ENCODE measurements at regions not wholly inside any gene's neighbourhood (a gene's known extent, or its start where the extent isn't known, plus 50 kb on each side); places are given as distances from the start of the nearest gene placed in this dataset.
"Not testable (repeated sequence)": the region's sequence is repeated elsewhere in the genome, so short reads cannot be mapped to it uniquely, and the experiment has no call there.

DNA sequence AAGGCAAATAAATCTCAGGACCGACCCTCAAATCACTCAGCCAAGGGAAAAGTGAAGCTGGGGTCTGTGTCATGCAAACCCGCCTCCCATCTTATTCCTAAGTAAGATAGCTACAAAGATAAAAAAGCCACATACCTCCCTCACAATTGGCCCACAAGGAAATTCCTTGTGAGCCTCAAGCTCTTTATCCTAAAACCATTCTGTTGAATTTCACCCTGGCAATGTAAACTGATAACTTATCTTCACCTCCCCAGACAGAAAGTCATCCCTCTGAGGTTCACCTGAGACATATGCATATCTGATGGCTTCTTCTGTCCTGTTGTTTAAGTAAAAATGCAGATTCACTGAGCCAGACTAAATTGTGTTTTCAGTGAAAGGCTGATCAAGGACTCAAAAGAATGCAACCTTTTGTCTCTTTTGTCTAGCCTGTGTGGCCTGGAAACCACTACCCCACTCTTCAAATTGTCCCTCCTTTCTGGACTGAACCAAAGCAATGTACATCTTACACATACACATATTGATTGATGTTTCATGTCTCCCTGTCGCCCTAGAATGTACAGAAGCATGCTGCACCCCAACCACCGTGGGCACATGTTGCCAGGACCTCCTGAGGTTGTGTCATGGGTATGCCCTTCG, 91.3 kb downstream of the MFAP3L start:
- no peak for DNase-seq (ENCODE audit: low read depth)

DNA sequence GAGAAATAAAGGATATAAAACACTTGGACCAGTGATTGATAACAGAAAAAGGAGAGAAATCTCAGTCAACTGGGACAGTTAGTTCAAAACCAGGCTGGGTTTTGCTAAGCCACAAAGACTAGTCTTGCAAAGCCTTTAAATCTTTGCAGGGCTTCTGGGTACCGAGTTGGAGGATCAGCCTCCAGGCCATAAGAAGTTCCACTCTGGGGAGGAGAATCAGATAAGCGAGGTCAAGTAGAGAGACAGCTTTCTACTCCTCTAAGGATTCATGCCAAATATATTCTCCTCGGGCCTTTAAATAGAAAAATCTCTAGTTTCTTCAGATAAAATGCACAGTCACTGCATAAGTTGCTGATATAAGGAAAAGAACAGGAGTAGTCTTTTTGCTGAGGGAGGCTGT, 92.7 kb downstream of the MFAP3L start:
- no peak for DNase-seq (ENCODE audit: low read depth)

DNA sequence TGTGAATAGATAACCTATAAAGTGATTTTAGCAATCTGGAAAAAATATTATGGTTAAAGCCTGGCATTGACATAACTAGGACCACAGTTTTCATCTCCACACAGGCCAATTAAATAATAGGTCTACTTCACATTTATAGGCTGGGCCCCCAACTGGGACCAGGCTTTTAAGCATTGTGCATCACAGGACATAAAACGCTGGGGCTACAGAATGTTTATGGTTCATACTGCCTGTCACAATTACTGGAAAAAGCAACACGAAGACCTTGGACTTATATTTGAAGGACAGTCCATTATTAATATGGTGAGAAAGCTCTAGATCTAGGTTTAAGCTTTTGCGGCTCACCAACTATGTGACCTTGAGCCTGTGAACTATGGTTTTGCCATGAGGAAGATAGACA, 94.2 kb downstream of the MFAP3L start:
- no peak for DNase-seq (ENCODE audit: low read depth)

DNA sequence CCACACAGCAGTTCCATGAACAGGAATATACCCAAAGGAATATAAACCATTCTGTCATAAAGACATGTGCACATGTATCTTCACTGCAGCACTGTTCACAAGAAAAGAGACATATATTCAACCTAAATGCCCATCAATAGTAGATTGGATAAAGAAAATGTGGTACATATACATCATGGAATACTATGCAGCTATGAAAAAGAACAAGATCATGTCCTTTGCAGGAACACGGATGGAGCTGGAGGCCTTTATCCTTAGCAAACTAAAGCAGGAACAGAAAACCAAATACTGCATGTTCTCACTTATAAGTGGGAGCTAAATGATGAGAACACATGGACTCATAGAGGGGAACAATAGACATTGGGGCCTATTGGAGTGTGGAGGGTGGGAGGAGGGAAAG, 95.4 kb downstream of the MFAP3L start:
- not testable (repeated sequence) for DNase-seq (ENCODE audit: low read depth)

DNA sequence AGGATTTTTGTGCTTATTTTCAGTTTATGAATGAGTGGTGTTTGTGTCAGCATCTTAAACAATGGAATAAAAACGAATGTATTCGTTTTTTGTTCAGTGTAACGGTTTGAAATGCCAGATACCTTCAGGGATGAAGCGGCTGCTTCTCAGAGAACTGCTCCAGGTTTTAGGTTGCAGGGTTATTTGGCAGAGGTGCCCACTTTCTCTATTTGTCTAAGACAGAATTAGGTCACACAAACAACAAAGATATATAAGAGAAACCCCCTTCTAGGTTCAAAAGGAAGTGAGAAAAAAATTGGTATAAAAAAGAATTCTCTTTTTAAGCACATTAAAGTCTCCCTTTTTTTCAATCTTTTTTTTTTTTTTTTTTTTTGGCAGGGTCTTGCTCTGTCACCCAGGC, 98.9 kb downstream of the MFAP3L start:
- DNase-seq (ENCODE audit: low read depth) = no peak

DNA sequence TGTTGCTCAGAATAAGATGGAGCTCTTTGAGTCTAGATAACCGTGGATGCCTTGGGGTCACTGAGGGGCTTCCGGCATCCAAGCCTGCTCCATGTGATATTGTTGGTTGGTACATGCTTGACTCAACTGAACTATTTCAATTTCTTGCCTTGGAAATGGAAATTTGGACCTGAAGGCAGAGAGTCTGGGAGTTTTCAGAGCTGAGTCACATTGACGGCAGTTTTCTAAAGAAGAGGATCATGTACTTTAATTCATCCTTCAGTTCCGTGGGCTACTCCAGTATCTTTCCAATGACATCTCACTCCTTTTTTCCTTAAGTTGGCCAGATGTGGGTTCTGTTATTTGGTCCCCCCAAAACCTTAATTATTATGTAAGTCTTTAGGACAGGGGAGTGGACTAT, 100.5 kb downstream of the MFAP3L start:
- no peak for DNase-seq (ENCODE audit: low read depth)

DNA sequence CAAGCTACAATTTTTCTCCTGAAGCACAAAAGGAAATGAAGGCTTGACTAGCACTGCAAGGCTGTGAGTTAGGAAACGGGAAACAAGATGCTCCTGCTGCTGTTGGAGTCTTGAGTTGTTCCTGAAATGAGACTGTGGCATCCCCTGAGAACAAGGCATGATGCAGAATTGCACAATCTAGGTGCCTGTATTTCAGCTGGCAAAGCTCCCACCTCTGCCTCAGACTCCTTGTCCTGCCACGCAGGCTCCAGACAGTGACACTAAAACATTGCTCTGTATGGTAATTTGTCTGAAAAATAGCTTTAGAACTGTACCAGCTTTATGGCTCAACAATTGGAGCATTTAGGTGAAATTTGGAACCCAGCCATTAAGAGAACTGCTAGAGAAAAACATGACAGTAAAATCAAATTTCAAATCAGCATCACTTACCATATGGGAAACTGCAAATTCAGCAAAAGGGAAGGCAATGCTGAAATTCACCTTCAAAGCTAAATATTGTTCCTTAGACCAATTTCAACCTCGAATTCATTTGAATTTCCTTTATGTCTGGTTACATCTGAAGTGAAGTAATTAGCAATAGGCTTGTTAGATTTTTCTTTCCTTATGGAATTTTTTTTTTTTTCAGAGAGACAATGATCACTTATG, 103.4 kb downstream of the MFAP3L start:
- DNase-seq (ENCODE audit: low read depth) = no peak

DNA sequence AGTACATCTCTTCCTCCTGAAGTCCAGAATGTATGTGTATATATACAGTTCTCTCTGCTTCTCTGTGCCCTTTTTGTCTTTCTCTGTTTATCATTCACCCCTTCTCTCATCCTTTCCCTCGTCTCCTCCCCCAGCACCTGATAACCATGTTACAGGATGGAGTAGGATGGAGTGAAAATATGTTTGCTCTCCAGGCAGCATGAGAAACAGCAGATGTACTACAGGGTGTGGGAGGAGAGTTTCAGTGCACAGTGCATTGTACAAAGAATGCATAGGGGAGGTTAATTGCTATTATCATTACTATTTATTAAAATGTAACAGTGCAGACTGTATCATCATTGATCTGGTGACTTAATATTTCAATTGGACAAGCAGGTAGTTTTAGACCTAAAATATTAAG, 104.5 kb downstream of the MFAP3L start:
- DNase-seq (ENCODE audit: low read depth) = no peak

DNA sequence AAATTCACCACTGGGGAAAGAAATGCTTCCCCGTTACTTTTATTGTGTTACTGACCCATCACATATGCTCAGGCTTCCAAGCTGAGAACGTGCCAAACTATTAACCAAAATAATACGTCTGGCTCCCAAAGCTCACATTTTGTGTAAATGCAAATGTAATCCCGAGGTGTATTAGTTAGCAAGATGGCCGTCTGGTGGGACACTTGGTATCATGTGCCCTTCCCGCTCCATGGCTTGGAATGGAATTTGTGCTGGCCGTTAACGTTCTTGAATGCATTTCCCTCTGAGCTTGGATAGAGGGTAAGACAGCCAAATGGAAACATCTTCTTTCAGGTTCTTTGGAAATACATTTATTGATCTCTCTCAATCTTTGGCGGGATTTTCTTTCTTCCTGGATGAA, 105.0 kb downstream of the MFAP3L start:
- no peak for DNase-seq (ENCODE audit: low read depth)

DNA sequence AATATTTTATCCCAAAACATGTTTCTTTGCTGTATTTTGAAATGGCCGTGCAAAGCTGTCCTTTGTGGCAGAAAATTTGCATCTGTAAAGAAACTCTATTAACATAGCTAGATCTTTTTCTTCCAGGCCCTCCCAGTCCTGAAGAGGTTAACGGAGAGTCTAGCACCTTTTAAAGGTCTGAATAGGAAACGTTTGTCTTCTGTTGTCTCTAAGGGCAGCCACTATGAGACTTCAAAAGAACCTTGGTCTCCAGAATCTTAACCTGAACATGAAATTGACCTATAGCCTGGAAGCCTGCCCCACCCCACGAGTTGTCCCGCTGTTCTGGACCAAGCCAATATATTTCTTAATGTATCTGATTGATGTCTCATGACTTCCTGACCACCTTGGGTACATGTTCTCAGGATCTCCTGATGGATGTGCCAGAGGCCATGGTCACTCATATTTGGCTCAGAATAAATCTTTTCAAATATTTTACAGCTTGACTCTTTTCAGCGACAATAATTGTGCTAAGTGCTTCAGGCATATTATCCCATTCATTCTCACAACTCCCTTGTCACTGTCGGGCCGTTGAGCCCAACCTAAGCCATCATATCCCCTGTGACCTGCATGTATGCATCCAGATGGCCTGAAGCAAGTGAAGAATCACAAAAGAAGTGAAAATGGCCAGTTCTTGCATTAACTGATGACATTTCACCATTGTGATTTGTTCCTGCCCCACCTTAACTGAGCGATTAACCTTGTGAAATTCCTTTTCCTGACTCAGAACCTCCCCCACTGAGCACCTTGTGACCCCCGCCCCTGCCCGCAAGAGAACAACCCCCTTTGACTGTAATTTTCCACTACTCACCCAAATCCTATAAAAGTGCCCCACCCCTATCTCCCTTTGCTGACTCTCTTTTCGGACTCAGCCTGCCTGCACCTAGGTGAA, 106.7 kb downstream of the MFAP3L start:
- DNase-seq (ENCODE audit: low read depth) = not testable (repeated sequence)

DNA sequence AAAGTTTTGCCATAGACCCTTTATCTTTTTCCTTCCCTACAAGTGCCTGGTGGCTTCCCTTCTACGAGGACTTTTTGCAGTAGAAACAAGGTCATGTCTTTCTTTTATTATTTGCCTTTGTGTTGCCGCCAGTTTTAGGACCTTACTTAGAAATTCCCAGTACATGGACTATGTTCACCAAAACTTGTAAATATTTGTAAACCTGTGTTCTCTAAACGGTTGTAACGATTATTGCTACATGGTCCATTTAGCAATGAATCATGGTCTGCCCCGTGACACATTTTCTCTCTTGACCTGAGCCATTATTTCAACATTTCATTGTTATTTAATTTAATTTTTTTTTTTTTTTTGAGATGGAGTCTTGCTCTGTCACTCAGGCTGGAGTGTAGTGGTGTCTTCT, 110.7 kb downstream of the MFAP3L start:
- DNase-seq (ENCODE audit: low read depth) = no peak

DNA sequence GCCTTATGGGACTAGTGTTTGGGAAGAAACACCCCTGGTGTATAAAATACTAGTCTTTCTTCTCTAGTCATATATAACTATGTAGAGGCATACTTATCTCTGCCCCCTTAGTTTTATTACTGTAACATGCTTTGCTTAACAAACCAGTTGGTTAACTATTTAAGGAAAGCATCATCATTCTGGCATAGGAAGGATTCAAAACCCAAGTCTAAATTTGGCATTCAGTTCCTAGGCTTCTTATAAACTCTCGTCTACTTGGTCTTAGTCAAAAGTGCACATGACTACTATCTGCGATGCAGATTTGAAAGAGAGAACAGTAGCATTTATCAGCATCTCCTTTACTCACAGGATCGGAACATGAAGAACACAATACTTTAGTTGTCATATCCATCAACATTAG, 111.3 kb downstream of the MFAP3L start:
- DNase-seq (ENCODE audit: low read depth) = no peak

DNA sequence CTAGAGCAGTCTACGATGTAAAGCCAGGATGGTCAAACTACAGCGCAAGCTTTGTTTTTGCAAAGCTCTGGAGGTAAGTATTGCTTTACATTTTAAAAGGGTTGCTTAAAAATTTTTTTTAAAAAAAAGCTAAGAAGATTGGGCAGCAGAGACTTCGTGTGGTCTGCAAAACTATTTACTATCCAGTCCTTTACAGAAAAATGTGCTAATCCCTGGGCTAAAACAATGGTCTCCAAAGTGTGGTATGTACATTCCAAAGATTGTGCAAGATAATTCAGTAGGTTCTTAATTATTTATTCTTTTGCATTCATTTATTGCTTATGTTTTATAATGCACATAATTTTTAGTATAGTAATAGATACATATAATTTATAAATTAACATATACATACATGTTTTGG, 113.2 kb downstream of the MFAP3L start:
- no peak for DNase-seq (ENCODE audit: low read depth)

DNA sequence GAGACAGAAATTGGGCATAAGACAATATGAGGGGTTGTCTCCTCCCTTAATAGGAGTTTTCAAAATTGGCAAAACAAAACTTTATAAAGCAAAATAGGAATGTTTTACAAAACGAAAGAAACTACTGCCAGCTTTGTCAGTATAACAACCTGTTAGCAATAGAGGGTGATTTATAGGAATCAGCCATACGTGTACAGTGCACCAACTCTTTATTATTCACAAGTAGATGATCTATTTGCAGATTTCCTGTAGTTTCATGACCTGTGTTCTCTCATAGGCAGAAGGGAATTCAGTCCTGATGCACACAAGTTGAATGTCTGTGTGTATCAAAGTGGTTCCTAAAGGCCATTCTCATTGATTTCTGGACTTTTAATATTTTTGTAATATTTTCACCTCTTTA, 116.3 kb downstream of the MFAP3L start:
- no peak for DNase-seq (ENCODE audit: low read depth)

DNA sequence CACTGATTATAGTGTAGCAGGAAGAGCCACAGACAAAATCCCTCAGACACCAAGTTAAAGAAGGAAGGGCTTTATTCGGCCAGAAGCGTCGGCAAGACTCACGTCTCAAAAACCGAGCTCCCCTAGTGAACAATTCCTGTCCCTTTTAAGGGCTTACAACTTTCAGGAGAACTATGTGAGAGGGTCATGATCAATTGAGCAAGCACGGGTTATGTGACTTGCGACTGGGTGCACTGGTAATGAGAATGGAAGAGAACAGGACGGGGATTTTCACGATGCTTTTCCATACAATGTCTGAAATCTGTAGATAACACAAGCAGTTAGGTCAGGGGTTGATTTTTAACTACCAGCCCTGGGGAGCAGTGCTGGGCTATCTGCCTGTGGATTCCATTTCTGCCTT, 116.7 kb downstream of the MFAP3L start:
- no peak for DNase-seq (ENCODE audit: low read depth)

DNA sequence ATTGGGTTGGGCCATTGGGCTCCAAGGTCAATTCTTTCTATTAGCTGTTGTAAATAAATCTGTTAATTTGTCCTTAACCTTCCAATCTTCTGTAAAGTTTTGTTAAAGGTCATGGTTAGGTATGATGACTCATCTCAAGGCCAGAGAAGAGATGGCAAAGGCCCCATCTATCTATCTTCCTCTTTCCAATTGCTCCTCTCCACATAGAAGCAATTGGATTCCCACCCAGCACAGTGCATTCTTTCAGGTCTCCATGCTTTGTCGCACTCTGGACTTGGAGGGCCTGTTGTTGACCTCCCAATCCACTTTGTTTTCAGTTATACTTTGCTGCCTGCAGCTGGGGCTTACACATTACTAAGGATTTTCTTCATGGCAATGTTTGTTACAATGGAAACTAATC, 118.5 kb downstream of the MFAP3L start:
- DNase-seq (ENCODE audit: low read depth) = no peak

DNA sequence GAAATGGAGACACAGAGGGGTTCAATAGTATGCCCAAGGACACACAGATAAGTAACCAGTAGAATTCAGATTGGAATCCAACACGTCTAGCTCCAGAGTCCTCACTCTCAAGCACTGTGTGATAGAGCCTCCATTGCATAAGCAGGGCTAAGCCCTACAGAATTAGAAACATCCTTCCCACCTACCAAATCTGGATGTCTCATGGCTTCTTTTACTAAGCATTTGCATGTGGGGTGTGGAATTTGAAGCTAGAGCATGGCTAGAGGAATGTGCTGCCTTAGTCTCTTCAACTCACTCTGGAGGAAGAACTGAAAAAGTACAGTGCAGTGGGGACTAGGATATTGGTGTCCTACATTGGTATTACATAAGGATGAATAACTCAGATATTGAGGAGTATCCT, 119.4 kb downstream of the MFAP3L start:
- no peak for DNase-seq (ENCODE audit: low read depth)

DNA sequence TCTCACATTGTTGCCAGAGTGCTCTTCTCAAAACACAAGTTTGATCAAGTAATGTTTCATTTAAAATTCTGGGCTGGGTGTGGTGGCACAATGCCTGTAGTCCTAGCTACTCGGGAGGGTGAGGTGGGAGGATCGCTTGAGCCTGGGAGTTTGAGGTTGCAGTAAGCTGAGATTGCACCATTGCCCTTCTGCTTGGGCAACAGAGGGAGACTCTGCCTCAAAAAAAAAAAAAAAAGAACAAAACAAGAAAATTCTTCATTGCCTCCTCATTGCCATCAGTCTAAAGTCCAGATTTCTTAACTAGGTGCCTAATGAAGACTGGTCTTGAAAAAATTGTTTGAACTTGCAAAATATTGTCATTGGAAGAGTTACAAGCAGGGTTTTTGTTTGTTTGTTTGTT, 120.1 kb downstream of the MFAP3L start:
- DNase-seq (ENCODE audit: low read depth) = no peak

DNA sequence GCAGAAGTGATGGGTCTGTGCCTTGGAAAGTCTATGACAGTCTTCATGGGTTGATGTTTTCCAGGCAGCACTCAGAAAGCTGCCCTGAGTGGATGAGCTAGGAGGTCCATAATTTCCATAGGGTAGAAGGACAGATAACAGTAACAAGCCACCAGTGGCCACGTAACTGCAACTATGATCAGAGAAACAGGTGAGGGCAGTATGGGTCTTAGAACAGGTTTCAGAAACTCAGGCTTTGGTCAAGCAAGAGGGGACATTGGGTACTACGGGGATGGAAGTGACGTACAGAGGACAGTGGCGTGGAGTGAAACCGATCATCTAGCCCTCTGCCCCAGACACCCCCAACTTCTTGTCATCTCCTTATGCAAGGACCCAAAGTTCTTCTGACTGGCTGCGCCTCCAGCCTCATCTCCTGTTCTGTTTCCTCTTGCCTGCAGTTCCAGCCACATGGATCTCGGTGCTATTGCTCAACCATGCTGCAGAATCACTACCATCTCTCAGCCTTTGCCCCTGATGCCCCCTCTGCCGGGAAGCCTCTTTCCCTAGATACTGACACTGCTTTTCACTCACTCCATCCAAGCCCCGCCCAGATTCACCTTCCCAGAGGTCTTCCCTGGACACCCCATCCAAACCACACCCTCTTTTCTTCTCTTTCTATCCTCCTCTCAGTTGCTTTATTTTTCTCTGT, 123.4 kb downstream of the MFAP3L start:
- no peak for DNase-seq (ENCODE audit: low read depth)

DNA sequence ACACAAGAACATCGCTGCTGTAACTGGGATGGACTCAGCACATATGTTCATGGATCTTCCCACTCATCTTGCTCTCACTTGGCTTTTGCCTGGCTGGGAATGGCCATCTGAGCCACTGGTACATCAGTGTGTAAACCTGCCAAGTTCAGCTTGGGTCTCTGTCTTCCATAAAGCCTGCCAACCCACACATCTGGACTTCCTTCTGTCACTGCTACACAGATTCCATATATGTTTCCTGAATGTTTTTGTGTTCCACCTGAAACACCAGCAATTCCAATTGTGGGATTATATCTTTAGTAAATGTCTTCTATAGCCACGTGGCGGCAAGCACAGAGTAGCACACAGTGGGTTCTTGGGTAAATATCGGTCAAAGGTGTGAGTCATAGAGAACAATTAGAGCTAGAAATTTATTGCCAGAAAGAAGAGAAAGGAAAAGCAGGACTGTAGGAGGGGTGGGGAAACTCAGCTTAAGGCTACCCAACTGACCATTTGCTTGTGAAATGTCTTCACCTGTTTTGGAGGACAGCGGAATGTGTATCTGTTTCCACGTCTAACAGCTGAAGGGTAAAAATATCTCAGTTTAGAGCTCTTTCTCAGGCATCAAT, 125.9 kb downstream of the MFAP3L start:
- DNase-seq (ENCODE audit: low read depth) = peak; percentile 34

DNA sequence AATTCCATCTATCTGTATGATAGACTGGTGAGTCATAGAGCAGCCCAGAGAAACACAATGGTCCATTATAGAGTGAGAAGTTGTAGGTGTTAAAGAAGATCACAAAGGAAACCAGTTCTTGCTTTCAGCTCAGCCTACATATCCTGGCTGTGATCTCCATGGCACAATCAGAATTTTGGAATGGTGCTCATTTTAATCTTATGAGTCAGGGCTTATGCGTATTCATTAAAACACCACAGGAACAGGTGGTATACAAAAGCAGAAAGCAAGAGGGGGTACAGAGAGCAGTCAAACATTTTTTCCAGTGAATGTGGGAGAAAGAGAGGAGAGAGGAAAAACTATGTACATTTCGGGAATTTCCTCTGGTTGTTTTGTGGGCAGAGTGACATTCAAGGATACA, 126.9 kb downstream of the MFAP3L start:
- DNase-seq (ENCODE audit: low read depth) = peak; percentile 21

DNA sequence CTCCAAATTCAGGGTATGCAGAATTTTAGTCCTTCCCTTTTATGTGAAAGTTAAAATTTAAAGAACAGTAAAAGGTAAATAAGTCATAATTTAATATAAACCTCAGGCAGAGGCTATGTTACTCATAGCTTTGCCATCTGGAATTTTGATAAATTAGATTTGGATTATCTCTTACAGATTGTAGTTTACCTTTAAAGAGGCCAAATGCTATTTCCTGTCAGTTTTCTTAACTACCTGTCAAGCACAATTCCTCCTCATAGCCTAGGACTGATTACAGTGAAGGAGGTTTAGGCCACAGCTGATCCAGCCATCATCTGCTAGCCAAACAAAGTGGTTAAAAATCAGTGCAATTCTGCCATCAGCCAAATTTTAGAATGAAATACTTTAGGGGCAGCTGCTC, 128.1 kb downstream of the MFAP3L start:
- no peak for DNase-seq (ENCODE audit: low read depth)

All from Daoy (cell line).